ENCODE measurements at regions not wholly inside any gene's neighbourhood (a gene's known extent, or its start where the extent isn't known, plus 50 kb on each side); places are given as distances from the start of the nearest gene placed in this dataset.

GRCh38 chr2:167368371-167368770 is 480.1 kb downstream of the XIRP2 start:
- TF ChIP-seq TAF1 (IDR thresholded peaks at IDR 0.05; ENCODE audit: borderline replicate concordance, low read depth, low read length) (no peak), PBX3 (IDR thresholded peaks at IDR 0.05) (no peak), RFX5 (IDR thresholded peaks at IDR 0.05; ENCODE audit: low read length) (no peak), SIN3A (IDR thresholded peaks at IDR 0.05; ENCODE audit: borderline replicate concordance, low read depth, low read length) (no peak), MAX (IDR thresholded peaks at IDR 0.05; ENCODE audit: low read depth) (no peak), JUND (IDR thresholded peaks at IDR 0.05) (no peak), ELF1 (IDR thresholded peaks at IDR 0.05) (no peak), RAD21 (IDR thresholded peaks at IDR 0.05; ENCODE audit: low read length) (no peak), FOXJ3 (CRISPR knock-in tag; IDR thresholded peaks at IDR 0.05) (no peak), RXRA (IDR thresholded peaks at IDR 0.05; ENCODE audit: borderline replicate concordance, low read depth) (no peak), CTCF (IDR thresholded peaks at IDR 0.05) (no peak), NFIC (IDR thresholded peaks at IDR 0.05; ENCODE audit: borderline replicate concordance) (no peak), RCOR1 (IDR thresholded peaks at IDR 0.05; ENCODE audit: low read length) (no peak), IRF3 (IDR thresholded peaks at IDR 0.05; ENCODE audit: low read depth, low read length) (no peak), CHD2 (IDR thresholded peaks at IDR 0.05; ENCODE audit: low read length, partially characterized antibody) (no peak), MXI1 (IDR thresholded peaks at IDR 0.05; ENCODE audit: low read depth, low read length) (no peak)
- Histone ChIP-seq H3K9ac (no peak overlapping the region), H3K9me2 (no peaks in the 10 kb centered on the region; the same call in 1 of the 2 replicates), H4K20me1 (ENCODE audit: insufficient read depth) (no peaks in the 10 kb centered on the region), H2AFZ (ENCODE audit: low read depth) (no peak overlapping the region), H3K4me3 (ENCODE audit: low read depth in 2 of 2, low read length in 1 of 2) (no peak overlapping the region), H3K27ac (ENCODE audit: low read depth in 2 of 2, low read length in 1 of 2) (no peak overlapping the region), H3K9me3 (no peaks in the 10 kb centered on the region), H3K4me1 (ENCODE audit: control insufficient read depth in 1 of 2, insufficient read depth in 2 of 2, low read depth in 1 of 2, low read length in 1 of 2) (no peaks in the 10 kb centered on the region), H3K36me3 (replicated peaks in 1 of 2; ENCODE audit: control insufficient read depth in 1 of 2, insufficient read depth in 2 of 2, low read length in 1 of 2) (no peaks in the 10 kb centered on the region), H3K79me2 (ENCODE audit: insufficient read depth) (no peaks in the 10 kb centered on the region), H3K27me3 (ENCODE audit: insufficient read depth) (no peaks in the 10 kb centered on the region), H3F3A (replicated peaks; ENCODE audit: insufficient read depth) (no peaks in the 10 kb centered on the region), H3K4me2 (no peak overlapping the region)
- 73% methylated on average over 3 of the region's 3 CpGs for WGBS (ENCODE audit: low lambda C conversion rate)
- no peak for DNase-seq
- CTCF ChIA-PET: no interaction called here
- POLR2A ChIA-PET: no interaction called here

GRCh38 chr2:167365216-167365615 is 476.9 kb downstream of the XIRP2 start:
- H3K27ac ChIP-seq (ENCODE audit: low read depth in 2 of 2, low read length in 1 of 2): no peak overlapping the region
- no peaks in the 10 kb centered on the region for H3K4me1 ChIP-seq (ENCODE audit: control insufficient read depth in 1 of 2, insufficient read depth in 2 of 2, low read depth in 1 of 2, low read length in 1 of 2)
- no peak for DNase-seq
- H3K9me2 ChIP-seq: no peaks in the 10 kb centered on the region; the same call in 1 of the 2 replicates
- no peaks in the 10 kb centered on the region for H3K9me3 ChIP-seq
- no peaks in the 10 kb centered on the region for H4K20me1 ChIP-seq (ENCODE audit: insufficient read depth)
- H3K36me3 ChIP-seq (replicated peaks in 1 of 2; ENCODE audit: control insufficient read depth in 1 of 2, insufficient read depth in 2 of 2, low read length in 1 of 2): no peaks in the 10 kb centered on the region
- WGBS (ENCODE audit: low lambda C conversion rate): 100% methylated on average over 1 of the region's 1 CpG
- no peak overlapping the region for H3K4me3 ChIP-seq (ENCODE audit: low read depth in 2 of 2, low read length in 1 of 2)
- H3K27me3 ChIP-seq (ENCODE audit: insufficient read depth): no peaks in the 10 kb centered on the region
- TF ChIP-seq POLR2AphosphoS5 (IDR thresholded peaks at IDR 0.05; ENCODE audit: low read depth, low read length): no peak
- TF ChIP-seq EZH2phosphoT487 (IDR thresholded peaks at IDR 0.05; ENCODE audit: borderline replicate concordance, low read depth): no peak
- TF ChIP-seq TAF1 (IDR thresholded peaks at IDR 0.05; ENCODE audit: borderline replicate concordance, low read depth, low read length): no peak
- no peak for TF ChIP-seq ELF1 (IDR thresholded peaks at IDR 0.05)
- TF ChIP-seq IRF3 (IDR thresholded peaks at IDR 0.05; ENCODE audit: low read depth, low read length): no peak
- TF ChIP-seq USF1 (IDR thresholded peaks at IDR 0.05; ENCODE audit: borderline replicate concordance, low read depth): no peak
- TF ChIP-seq USF2 (IDR thresholded peaks at IDR 0.05; ENCODE audit: borderline replicate concordance, low read depth, low read length): no peak
- TF ChIP-seq RAD21 (IDR thresholded peaks at IDR 0.05; ENCODE audit: low read length): no peak
- TF ChIP-seq FOSL2 (IDR thresholded peaks at IDR 0.05; ENCODE audit: borderline replicate concordance, low read depth): no peak
- TF ChIP-seq SIN3A (IDR thresholded peaks at IDR 0.05; ENCODE audit: borderline replicate concordance, low read depth, low read length): no peak
- no peak for TF ChIP-seq NRF1 (IDR thresholded peaks at IDR 0.05; ENCODE audit: low read depth, low read length)
- ChIA-PET POLR2A (no interaction called here), CTCF (no interaction called here)
- H2AFZ ChIP-seq (ENCODE audit: low read depth): no peak overlapping the region
- H3F3A ChIP-seq (replicated peaks; ENCODE audit: insufficient read depth): no peaks in the 10 kb centered on the region
- H3K4me2 ChIP-seq: no peak overlapping the region
- no peak overlapping the region for H3K9ac ChIP-seq
- no peaks in the 10 kb centered on the region for H3K79me2 ChIP-seq (ENCODE audit: insufficient read depth)

Measured in SK-N-SH (cell line).